UCSD-AML1 (cell line): ENCODE measurements at regions not wholly inside any gene's neighbourhood (a gene's known extent, or its start where the extent isn't known, plus 50 kb on each side); places are given as distances from the start of the nearest gene placed in this dataset.

Experiments used
- DNase-seq: peaks from one replicate; lab custom pipeline; 2025; ENCODE audit not compliant: unreplicated experiment; lab: John Stamatoyannopoulos, UW

DNA sequence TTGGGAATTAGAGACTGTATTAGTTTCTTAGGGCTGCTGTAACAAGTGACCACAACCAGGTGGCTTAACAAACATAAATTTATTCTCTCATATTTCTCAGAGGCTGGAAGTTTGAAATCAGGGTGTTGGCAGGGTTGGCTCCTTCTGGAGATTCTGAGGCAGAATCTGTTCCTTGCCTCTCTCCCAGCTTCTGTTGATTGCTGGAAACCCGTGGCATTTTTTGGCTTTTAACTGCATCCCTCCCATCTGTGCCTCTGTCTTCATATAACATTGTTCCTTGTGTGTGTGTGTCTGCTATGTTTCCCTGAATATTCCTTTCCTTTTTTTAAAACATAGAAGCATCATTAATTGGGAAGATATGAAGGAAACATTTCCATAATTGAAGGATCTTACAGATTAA, 448.1 kb upstream of the DCC start:
- DNase-seq = no peak

DNA sequence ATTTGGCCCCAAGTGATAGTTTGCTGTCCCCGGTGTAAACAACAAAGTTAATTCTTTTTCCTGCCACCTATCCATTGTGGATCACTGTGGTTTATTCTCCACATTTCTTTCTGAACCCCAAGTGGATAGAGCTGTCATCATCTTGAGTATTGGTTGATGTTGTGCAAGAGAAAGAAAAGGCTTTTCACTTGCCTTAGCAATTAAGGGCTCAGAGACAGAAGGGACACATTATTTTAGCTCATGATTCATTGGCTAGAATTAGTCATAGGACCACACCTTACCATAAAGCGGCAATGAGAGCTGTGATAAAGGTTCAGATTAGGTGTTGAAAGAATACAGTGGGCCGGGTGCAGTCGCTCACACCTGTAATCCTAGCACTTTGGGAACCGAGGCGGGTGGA, 442.1 kb upstream of the DCC start:
- no peak for DNase-seq

DNA sequence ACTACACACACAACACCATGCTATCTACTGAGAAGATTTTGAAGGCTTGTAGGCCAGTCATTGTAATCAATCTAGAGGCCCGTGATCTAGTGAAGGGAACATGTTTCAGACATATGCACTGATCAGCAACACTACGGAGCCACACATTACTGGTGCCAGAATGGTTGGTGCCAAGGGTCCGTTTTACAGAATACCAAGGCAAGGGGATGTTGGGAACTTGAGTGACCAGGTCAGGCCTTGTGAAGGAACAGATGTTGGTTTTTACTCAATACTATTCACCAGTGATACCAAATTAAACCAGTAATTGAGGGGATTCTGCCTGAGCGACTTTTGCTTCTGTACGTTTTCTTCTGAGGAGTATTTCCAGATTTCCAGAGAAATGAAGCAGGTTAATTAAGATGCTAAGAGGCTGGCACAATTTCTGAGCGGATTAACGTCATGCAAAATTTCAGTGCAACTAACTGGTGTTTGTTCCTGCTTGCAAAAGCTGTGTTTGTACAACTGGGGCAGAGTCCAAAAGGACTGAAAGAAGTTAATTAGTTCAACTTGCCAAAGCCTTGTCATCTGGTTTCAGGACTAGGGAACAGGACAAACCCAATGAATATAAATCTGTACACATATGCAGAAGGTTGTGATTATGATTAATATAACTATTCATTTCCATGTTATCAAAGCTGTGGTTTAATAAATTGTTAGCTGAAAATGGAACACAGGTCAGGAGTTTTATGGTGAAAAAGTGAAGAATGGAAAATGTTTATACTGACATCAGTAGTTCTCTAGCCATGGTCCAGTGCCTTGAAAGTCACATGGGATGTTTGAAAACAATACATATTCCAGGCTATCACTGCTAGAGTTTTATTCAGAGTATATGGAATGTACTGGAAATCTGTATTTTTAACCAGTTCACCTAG, 432.1 kb upstream of the DCC start:
- no peak for DNase-seq

DNA sequence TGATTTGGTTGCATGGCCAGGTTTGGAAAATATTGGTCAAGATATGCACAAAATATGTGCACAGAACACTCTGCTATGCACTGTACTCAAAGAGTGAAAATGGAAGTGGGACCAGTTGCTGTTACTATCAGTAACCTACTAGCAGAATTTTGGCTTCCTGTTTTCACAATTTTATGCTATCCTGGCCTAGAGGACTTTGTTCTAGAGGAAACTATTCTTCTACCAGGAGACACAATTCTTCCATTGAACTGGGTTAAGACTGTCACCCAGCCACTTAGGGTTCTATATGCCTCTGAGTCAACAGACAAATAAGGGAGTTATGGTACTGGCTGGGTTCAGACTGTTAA, 431.4 kb upstream of the DCC start:
- DNase-seq = no peak

DNA sequence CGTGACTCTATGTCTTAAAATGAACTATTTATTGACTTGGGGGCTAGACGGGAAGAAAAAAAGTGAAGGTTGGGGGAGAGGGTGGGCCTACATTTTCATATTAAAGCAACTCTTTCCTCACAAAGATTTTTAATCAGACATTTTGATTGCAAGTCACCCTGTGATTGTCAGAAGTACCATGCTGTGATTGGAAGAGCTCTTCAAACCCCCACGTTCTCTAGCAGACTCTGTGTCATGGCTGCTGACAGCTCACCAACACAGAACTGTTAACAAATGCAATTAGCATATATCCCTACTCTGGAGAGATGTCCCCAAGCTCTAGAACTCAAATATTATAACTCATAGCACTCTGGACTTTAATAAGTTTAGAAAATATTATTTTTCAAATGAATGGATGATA, 428.4 kb upstream of the DCC start:
- DNase-seq = no peak

DNA sequence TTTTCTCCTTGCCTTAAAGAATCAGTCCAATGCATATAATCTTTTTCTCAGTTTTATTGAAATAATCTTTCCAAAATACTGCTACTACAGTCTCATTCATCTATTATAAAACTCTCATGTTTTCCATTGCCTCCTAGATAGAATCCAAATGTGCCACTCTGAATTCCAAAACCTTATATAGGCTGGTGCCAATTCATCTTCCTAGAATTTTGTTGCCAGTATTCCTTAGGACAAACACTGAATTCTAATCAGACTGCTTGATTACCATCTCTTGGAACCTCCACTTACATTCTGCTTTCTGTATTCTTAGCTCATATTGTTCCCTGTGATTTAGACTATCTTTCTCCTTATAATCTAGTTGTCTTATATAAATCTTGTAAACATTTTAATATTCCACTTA, 427.6 kb upstream of the DCC start:
- DNase-seq = no peak

DNA sequence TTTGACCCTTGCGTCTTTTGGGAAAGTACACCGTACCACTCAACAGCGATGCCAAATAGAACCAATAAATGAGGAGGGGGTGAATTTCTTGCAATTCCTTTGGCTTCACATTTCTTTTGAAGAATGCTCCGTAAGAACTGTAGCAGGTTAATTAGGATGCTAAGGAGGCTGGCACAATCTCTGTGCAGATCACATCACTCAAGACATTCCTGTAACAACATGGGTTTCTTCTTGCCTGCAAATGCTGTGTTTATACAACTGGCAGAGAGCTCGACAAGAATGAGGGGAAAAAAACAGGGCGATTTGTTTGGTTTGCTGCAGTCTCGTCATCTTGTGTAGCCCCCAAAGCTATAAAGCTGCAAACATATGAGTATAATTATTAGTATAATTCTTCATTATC, 424.8 kb upstream of the DCC start:
- DNase-seq = no peak

DNA sequence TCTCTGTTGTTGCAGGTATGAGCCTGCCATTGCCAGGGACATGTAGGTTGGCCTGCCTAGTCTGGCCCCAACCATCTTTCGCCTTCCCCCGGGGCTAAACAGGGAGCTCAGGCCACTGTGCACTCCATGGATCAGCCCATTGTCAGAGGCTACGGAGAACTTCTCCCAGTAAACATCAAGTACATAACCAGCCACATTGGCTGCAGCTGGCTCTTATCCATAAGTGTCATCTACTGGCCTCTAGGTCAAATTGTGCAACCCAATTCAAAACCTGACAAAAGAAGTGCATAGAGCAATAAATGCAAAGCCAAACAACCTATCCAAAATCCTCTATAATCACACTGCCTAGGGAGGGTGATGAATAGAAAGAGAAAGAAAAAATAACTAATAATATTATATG, 418.1 kb upstream of the DCC start:
- DNase-seq = no peak

DNA sequence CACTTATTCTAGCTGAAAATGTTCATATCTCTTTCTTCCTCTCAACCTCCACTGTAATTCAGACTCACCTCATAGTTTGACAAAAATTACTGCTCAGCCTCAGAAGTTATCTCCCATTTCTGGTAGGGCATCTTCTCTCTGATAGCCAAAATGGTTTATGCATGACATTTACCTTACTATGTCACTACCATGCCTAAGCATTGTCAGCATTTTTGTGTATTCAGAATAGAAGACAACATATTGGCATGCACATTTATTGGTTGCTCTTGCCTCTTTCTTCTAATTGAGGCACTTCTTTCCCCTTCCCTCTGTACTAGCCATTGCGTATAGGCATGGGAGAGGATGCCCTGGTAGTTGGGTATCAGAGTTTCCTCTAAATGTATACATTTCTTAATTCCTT, 406.1 kb upstream of the DCC start:
- no peak for DNase-seq

DNA sequence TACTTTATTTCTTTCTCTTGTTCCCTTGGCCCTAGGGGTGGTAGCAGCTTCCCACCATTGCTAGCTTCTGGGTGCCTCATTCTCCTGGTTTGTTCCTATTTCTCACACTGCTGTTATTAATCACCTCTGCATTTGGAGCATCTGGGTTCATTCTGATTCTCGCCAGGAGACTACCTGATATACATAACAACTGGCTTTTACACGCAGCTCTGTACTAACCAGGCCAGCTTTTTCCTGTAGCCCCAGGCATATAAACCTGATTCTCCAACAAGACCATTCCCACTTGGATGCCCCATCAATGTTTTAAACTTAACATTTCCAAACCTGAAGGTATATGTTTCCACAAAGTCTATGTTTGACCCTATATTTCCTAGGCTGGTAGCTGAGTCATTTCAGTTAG, 403.9 kb upstream of the DCC start:
- no peak for DNase-seq

DNA sequence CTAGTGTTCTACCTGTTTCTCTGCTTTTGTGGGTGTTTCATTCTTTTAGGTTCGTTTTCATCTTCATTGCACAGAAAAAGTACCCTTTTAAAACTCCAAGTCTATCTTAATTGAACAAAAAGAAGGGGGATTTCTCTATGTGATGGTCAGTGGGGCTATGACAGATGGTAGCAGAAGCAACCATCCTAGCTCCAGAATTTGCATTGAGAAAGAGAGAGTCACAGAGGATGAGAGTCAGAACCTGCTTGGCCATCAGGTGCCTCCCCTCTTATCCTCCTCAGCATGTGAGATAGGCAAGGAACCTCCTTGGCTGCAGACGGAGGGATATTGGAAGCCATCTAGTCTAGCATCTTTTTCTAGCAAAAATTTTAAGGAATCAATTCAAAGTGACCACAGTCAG, 398.0 kb upstream of the DCC start:
- no peak for DNase-seq

DNA sequence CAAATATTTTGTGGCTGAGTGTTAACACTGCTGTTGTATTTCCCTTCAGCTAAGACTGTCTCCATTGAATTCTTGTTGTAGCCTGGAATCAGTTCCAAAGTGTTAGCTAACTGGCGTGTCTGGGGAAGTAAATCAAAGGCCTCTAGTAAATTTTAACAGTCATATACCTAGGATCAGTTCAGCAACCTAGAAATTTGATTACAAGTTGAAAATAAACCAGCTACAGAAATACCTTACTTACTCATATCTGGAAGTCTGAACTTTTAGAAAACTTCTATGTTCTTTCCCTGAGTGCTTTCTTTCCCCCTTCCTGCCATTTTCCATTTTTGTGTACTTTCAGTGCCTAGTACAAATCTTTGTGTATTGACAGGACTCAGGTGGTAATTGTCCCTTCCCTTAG, 396.7 kb upstream of the DCC start:
- DNase-seq = no peak

DNA sequence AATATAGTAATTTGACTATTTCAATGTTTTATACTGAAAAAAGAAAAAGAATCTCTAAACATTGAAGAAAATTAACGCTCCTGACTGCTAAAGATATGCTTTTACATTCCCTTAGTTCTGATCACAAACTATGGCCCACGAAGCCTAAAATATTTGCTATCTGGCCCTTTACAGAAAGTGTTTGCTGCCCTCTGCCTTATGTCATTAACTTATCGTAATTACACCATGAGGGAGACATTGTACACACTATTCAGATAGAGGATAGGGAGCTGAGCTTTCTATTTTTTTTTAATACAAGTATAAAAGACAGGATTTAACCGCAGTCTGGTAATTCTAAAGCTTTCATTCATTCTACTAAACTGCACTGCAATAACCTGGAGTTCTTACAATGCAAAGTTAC, 393.1 kb upstream of the DCC start:
- DNase-seq = no peak

DNA sequence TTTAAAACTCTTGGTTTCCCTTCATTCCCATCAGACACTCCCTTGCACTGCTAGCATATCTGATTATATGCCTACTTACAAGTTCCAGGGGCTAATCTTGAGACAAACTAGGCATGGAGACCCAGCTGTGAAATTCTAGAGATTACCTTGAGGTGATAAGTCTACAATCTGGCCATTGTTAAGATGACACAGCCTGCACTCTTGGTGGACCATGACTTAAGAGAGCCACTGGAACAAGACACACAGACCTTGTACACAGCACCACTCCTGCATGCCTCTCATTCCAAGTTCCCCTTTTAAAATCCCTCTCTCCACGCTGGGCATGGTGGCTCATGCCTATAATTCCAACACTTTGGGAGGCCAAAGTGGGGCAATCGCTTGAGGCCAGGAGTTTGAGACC, 387.2 kb upstream of the DCC start:
- DNase-seq = no peak

DNA sequence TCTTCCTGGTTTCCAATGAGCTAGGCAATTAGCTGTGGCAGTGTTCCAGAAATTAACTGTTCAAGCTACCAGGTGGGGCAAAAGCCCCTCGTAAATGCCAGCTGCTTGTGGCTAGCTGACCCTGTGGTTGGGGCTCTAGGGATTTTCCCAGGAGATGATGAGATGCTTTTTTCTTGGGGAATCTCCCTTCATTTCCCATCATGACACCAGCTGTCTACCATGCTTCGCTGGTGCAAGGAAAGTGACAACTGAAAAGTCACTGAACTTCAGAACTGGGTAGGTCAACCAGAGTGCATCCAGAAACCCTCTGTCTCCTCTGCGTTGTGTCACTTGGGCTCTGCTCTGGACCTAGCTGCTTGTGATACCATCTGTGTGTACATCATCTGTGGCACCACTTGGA, 386.5 kb upstream of the DCC start:
- DNase-seq = no peak

DNA sequence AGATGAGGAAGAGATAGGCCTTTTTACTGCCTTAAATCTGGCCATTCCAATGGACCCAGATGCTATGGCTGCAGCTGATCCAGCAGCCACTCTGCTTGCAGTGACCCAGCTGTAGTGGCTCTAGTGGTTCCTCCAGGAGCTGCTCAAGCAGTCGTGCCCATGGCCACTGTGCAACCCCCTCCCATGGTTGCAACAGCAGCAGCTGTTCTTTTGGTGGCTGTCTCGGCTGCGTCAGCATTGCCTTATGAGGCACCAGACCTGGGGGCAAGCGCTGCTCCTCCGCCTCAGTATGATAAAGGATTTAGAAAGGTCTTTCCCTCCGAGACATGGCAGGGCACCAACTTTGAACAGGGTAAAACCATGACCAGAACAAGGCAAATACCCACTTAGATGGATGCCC, 384.9 kb upstream of the DCC start:
- DNase-seq = no peak

DNA sequence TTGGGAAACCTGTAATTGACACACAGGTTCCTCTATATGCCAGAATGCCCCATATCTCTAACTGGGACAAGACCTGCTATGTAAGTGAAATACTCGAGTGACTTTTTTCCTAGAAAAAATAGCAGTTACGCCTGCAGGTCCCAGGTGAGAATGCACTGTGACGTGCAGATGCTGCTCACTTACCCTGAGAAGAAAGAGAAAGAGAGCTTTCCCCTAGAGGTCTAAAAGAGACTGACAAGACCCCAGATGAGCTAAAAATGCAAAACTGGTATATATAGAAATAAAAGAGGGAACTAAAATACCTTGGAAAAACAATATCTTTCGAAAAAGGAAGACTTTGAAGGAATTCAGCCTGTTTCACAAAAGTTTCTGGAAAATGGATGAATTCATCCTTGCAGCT, 383.0 kb upstream of the DCC start:
- DNase-seq = no peak

DNA sequence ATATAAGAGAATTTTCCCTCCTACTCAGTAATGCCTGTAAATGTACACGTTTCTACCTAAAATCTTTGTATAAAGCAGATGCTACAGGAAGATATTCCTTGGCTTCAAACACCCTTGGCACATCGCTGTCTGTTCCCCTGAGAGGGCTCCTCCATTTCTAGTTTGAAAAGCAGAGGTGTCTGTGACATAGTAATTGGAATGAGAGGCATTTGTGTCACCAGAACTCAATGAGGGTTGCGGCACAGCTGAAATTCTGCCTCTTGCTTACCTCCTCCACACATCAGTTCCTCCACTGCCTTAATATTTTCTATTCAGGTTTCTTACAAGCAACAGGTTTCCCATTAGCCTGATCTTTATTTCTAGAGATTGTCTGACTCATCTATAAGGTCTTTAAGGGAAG, 359.9 kb upstream of the DCC start:
- DNase-seq = no peak

DNA sequence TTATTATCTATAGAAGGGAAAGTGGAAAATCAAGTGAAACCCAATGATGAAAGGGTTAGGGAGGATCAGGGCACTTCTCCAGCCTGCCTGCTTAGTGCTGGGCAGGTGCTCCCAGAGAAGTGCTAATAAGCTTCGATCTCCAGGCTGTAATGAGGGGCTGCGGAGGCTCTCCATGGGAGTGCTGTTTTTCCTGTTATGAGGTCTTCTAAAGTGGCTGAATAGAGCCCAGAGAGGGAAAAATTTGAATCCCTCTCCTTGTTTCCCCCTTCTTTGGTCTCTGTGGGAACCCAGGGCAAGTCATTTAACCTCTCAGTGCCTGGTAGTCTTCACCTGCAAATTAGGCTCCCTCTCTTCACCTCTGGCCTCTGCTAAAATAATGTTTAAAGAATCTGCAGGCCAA, 351.7 kb upstream of the DCC start:
- no peak for DNase-seq

DNA sequence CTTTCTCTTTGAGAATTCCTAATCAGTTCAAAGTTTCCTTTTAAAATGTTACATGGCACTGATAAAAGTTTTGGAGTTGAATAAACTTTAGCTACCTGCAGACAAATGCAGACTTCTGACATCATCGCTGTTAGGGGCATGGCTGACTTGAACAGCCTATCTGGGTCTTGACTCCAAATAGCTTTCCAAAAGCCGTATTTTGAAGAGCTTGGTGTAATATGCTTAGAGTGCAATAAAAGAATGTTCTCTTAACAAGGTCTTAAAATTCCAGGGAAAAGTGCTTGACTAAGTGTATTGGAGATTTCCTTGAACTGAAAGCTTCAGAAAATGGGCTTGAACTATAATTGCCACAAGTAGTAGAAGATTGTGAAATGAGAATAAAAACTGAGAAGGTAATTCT, 342.9 kb upstream of the DCC start:
- no peak for DNase-seq

DNA sequence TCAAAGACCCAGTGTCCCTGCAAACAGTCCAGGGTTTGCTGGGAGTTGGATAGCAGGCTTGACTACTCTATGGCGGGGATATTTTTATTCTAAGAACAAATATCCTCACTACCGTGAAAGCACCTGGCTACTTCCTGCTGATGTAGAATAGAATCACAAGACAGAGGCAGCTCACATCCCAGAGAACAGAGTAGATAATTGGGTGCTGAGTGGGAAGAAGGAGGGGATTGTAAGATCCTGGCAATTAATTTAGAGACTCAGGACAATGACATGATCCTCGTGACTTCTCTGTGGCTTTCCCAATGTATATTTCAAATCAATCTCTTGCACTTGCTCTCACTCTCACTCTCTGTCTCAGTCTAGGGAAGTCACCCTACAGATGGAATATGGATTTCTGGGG, 341.9 kb upstream of the DCC start:
- no peak for DNase-seq

DNA sequence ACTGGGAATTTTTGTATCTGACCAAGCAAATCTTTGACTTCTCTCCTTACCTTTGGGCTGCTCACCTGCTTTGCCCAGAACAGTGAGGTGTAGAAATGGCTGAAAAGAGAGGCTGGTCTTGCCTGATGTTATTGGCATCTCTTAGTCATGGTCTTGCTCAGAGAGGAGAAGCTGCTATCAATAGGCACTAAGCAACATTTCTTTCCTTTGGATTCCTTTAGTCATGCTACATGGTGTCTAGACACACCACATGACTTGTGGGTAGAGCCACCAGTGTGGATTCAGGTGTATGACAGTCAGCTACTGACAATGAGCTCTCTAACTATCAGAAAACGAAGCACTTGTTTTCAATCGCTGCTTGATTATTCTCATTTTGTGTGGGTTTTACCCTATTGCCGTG, 341.3 kb upstream of the DCC start:
- DNase-seq = no peak

DNA sequence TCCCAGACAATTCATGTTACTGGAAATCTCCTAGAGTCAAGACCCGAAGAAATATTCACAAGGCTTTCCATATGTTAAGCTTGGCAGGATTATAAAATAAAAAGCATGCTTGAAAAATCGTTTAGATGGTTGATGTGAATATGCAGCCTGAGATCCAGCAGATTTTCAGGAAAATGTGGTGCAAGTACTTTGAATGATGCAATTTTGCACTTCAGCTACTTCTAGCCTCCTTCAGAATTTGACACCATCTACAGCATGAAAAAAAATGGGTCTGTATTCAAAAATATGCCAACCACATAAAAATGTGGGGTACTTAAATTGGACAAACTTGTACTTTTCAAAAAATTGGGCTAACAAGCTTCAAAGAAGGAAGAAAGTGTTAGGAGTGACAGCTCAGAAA, 340.6 kb upstream of the DCC start:
- no peak for DNase-seq

DNA sequence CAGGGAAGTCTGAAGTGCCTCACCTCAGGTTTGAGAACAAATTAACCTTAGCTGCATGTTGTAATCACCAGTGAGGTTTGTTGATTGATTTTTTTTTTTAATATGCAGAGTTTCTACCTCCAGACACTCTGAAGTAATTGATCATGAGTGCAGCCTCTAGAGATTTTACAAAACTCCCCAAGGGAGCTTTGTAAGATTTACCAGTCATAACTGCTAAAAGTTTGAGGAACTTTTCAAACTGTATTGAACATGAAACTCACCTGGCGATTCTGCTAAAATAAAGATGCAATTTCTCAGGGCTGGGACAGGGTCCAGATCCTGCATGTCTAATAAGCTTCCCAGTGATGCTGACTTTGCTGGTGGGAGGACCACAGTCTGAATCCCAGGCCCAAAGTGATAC, 339.6 kb upstream of the DCC start:
- no peak for DNase-seq
